Natural killer cell treated with Interleukin-12 subunit alpha and Interleukin-12 subunit beta and Interleukin-15 and Interleukin-18, amount 100 ng/mL, for 72 hours (primary cell): ENCODE measurements at regions not wholly inside any gene's neighbourhood (a gene's known extent, or its start where the extent isn't known, plus 50 kb on each side); places are given as distances from the start of the nearest gene placed in this dataset.

Source experiments
- ATAC-seq, 2 donors: fragments of 150-1000 bp; cut with Tn5 transposase in 1 of 2; sonication (Bioruptor Pico), chemical (Tn5 transposase) in 1 of 2; 2 replicates each; pipeline ENCODE4 v1.10.0; 2021
- DNase-seq: peaks from one replicate; pipeline ENCODE4 v3.0.0; 2022; ENCODE audit warnings: low spot score
- H3K27ac Mint-ChIP-seq, 2 donors: 1 replicate in 1 of 2; 2 replicates in 1 of 2; pipeline ENCODE4 v1.8.0; 2022; ENCODE audit warnings: mixed read lengths in 2 of 2, mild to moderate bottlenecking in 1 of 2, moderate library complexity in 1 of 2
- H3K27me3 Mint-ChIP-seq, 2 donors: 1 replicate in 1 of 2; 2 replicates in 1 of 2; pipeline ENCODE4 v1.8.0; 2022; ENCODE audit warnings: mixed read lengths in 2 of 2
- H3K36me3 Mint-ChIP-seq: one replicate; pipeline ENCODE4 v1.8.0; 2022; ENCODE audit warnings: mixed read lengths
- H3K4me1 Mint-ChIP-seq, 2 donors: 1 replicate in 1 of 2; 2 replicates in 1 of 2; pipeline ENCODE4 v1.8.0; 2022; ENCODE audit warnings: low read depth in 2 of 2, mixed read lengths in 2 of 2, mild to moderate bottlenecking in 1 of 2
- H3K4me3 Mint-ChIP-seq: one replicate; pipeline ENCODE4 v1.8.0; 2022; ENCODE audit warnings: mixed read lengths
- H3K9me3 Mint-ChIP-seq: 2 replicates; pipeline ENCODE4 v1.8.0; 2022; ENCODE audit warnings: mixed read lengths

DNA sequence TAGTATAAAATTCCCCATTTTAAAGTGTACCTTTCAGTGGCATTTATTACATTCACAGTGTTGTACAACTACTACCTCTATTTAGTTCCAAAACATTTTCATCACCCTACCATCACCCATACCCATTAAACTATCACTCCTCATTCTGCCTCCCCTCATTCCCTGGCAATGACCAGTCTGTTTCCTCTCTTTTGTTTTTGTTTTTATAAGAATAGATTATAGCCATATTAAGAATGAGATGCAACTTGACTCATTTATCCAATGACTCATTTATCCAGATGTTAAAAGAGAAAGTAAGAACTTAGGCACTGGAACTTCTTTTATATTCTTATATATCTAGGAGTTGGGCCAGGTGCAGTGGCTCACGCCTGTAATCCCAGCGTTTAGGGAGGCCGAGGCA, 156.3 kb downstream of the FAT3 start:
- Mint-ChIP-seq H3K27me3 (no peaks in the 10 kb centered on the region), H3K36me3 (no peaks in the 10 kb centered on the region), H3K9me3 (peaks cover 4% of the 10 kb centered on the region), H3K27ac (no peak overlapping the region), H3K4me3 (no peak overlapping the region), H3K4me1 (peaks cover 0 to 3% of the 10 kb centered on the region in 2 donors)
- DNase-seq: no peak
- ATAC-seq: no peak

DNA sequence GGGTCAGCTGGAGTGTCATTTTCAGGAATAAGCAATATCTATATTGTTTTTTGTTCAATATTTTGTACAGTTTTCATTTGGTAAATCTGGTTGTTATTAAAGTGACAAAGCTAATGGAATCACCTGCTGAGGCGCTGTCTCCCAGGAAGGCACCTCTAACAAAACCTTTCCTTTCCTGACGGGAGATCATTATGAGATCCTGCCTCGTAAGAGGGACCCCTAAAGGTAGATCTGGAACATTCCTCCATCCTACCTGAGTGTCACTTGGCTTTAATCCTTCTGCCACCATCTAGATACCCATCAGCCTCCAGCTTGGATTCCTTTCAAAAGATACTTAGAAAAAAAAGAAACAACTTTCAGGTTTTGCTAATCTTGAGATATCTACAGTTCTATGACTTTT, 157.7 kb downstream of the FAT3 start:
- ATAC-seq (no peak), DNase-seq (no peak)
- H3K36me3 Mint-ChIP-seq: no peaks in the 10 kb centered on the region
- H3K9me3 Mint-ChIP-seq: peaks cover 10% of the 10 kb centered on the region
- no peaks in the 10 kb centered on the region for H3K27me3 Mint-ChIP-seq
- H3K4me3 Mint-ChIP-seq: no peak overlapping the region
- peaks cover 0 to 3% of the 10 kb centered on the region in 2 donors for H3K4me1 Mint-ChIP-seq
- no peak overlapping the region for H3K27ac Mint-ChIP-seq

DNA sequence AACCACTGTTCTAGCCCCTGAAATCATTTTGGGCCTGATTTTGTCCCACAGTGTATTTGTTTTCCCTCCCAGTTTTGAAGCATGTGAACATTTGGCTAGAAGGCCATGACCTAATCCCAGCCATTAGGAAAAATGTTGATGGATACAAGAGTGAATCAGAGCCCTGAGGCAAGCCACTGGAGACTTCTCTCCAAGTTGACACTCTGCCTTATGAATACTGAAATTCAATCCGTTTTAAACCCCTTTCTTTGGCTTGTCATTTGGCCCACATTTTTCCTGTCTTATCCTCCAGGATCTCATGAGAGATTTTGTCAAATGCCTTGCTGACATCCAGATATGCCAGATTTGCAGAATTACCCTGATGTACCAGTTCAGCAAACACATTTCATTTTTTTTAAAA, 158.8 kb downstream of the FAT3 start:
- no peak overlapping the region for H3K4me3 Mint-ChIP-seq
- DNase-seq (no peak), ATAC-seq (no peak)
- peaks cover 12% of the 10 kb centered on the region for H3K9me3 Mint-ChIP-seq
- no peaks in the 10 kb centered on the region for H3K27me3 Mint-ChIP-seq
- H3K36me3 Mint-ChIP-seq: no peaks in the 10 kb centered on the region
- no peak overlapping the region for H3K27ac Mint-ChIP-seq
- H3K4me1 Mint-ChIP-seq: peaks cover 0 to 3% of the 10 kb centered on the region in 2 donors

DNA sequence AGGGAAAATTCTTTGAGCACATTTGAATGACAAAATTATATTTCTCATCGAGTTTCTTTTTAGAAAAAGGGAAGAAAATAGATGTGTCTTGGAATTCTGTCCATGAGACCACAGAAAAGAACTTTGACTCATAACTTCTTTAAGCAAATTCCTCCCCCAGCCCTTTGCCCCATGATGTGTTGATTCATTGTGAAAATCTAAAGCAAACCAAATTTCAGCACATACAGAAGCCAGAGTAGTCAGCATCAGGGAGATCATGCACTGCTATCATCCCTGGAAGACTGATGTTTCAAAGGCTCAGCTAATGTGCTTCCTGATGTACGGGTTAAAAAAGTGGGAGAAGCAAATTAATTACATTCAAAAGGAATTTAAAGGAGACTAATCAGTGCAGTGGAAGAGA, 159.7 kb downstream of the FAT3 start:
- Mint-ChIP-seq H3K9me3 (peaks cover 12% of the 10 kb centered on the region), H3K27me3 (no peaks in the 10 kb centered on the region), H3K4me1 (peaks cover 0 to 3% of the 10 kb centered on the region in 2 donors), H3K27ac (no peak overlapping the region), H3K36me3 (no peaks in the 10 kb centered on the region), H3K4me3 (no peak overlapping the region)
- ATAC-seq (no peak), DNase-seq (no peak)

DNA sequence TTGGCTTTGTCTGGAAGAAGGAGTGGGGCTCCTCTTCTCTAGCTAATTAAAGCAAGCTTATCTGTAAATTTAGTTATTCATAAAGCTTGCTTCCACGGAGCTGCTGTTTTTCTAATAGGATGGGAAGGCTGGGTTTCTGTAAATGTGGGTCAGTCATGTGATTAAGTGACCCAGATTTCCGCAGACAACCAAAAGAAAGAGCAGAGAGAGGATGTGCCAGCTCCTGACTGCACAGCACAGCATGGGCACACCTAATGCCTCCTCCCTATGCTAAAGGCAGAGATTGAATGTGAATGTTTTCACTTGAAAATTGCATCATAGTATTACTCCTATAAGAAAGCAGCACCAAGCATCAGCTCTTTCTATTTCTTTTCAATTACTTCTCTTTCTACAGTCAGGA, 160.2 kb downstream of the FAT3 start:
- no peak overlapping the region for H3K27ac Mint-ChIP-seq
- peaks cover 0 to 3% of the 10 kb centered on the region in 2 donors for H3K4me1 Mint-ChIP-seq
- ATAC-seq (no peak), DNase-seq (no peak)
- H3K9me3 Mint-ChIP-seq: peaks cover 9% of the 10 kb centered on the region
- no peaks in the 10 kb centered on the region for H3K36me3 Mint-ChIP-seq
- H3K27me3 Mint-ChIP-seq: no peaks in the 10 kb centered on the region
- H3K4me3 Mint-ChIP-seq: no peak overlapping the region

DNA sequence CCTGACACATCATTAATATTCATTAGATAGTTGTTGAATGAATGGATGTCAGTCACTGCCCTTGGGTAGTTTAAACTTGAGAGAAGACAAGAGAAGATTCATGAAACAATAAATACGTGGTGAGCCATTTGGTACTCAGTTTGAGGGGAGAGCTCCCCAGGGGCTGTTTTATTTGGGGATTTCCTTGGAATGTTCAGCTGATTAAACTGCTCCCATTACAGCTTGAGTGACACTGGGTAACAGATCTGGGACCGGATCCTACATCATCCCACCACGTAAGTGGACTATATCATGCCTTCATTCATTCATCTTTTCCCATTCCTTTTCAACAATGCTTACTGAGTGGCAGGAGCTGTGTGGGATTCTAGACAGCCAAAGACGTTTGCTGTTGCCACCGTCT, 162.0 kb downstream of the FAT3 start:
- DNase-seq (no peak), ATAC-seq (no peak)
- Mint-ChIP-seq H3K4me1 (peaks cover 0 to 3% of the 10 kb centered on the region in 2 donors), H3K27ac (no peak overlapping the region), H3K36me3 (no peaks in the 10 kb centered on the region), H3K9me3 (peaks cover 12% of the 10 kb centered on the region), H3K4me3 (no peak overlapping the region), H3K27me3 (no peaks in the 10 kb centered on the region)

DNA sequence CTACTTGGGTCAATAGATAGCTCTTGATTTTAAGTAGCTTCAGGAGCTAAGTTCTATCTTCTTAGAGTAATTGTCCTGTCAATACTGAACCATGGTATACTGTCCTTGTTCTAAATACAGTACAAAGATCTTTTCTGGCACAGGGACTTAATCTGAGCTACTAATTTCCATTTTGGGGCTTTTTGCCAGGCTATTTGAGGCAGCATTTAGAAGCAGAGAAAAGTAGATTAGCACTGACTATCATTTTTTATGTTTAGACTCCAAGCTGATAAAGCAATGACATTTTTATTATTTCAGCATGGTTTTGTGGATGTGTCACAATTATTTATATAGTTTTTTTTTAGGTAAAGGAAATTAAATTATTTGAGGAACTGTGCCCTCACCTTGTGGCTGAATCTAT, 163.2 kb downstream of the FAT3 start:
- no peak overlapping the region for H3K4me3 Mint-ChIP-seq
- no peak for ATAC-seq
- no peak for DNase-seq
- no peaks in the 10 kb centered on the region for H3K36me3 Mint-ChIP-seq
- no peaks in the 10 kb centered on the region for H3K27me3 Mint-ChIP-seq
- peaks cover 12% of the 10 kb centered on the region for H3K9me3 Mint-ChIP-seq
- H3K4me1 Mint-ChIP-seq: peaks cover 0 to 3% of the 10 kb centered on the region in 2 donors
- H3K27ac Mint-ChIP-seq: no peak overlapping the region

DNA sequence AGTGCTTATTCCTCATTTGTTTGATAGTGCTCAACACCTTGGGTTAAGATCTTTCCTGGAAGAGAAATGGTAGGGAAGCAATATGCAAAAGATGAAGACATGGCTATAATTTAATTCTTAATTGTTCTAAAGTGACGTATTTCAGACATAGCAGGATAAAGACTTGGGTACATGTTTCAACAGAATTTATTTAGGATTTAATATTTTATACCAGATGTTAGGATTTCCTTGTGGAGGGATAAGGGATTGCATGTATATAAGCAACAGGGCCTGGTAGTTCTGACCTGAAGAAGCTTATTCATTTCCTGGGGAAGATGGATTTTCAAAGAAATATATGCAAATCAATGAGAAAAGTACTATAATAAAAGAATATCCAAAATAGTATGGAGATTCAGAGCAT, 163.8 kb downstream of the FAT3 start:
- Mint-ChIP-seq H3K27me3 (no peaks in the 10 kb centered on the region), H3K4me3 (no peak overlapping the region), H3K27ac (no peak overlapping the region), H3K36me3 (no peaks in the 10 kb centered on the region), H3K9me3 (peaks cover 12% of the 10 kb centered on the region), H3K4me1 (peaks cover 0 to 3% of the 10 kb centered on the region in 2 donors)
- DNase-seq (no peak), ATAC-seq (no peak)

DNA sequence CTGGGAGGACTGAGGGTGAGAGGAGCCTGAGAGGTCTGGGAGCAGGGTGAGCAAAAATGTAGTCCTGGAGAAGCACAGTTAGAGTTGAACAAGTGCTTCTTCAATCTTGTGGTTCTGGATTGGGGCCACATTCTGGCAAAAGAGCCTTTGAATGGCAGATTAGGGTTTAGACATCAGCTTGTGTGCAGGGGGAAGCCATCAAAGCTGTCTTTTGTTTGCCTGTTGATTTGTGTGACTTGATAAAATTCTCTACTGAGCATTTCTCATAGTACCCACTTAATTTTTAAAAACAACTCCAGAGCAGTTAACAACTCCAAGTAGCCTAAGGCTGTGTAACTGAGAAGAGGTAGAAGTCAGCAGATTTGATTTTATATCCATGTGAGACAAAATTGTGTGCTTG, 166.2 kb downstream of the FAT3 start:
- DNase-seq (no peak), ATAC-seq (no peak)
- Mint-ChIP-seq H3K4me1 (no peaks in the 10 kb centered on the region), H3K36me3 (no peaks in the 10 kb centered on the region), H3K27me3 (no peaks in the 10 kb centered on the region), H3K27ac (no peak overlapping the region), H3K4me3 (no peak overlapping the region), H3K9me3 (peaks cover 12% of the 10 kb centered on the region)

DNA sequence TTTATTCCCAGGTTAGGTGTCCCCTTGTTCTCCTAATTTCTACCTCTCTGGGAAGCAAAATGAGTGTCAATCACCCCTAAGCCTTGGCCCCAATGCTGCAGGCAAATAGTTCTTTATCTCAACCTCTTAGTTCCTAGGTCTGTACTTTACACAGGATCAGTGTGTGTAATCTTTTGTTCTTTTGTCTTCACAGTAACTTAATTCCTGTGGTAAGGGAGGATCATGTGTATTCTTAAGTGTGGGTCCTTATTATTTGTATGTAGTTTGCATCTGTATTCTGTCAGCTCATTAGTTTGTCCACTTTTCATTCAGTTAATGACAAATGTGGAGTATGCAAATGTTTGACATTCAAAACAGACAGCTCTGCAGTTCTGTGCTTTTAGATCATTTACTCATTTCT, 166.7 kb downstream of the FAT3 start:
- no peak overlapping the region for H3K27ac Mint-ChIP-seq
- H3K9me3 Mint-ChIP-seq: peaks cover 16% of the 10 kb centered on the region
- no peaks in the 10 kb centered on the region for H3K4me1 Mint-ChIP-seq
- ATAC-seq (no peak), DNase-seq (no peak)
- no peak overlapping the region for H3K4me3 Mint-ChIP-seq
- no peaks in the 10 kb centered on the region for H3K27me3 Mint-ChIP-seq
- H3K36me3 Mint-ChIP-seq: no peaks in the 10 kb centered on the region

DNA sequence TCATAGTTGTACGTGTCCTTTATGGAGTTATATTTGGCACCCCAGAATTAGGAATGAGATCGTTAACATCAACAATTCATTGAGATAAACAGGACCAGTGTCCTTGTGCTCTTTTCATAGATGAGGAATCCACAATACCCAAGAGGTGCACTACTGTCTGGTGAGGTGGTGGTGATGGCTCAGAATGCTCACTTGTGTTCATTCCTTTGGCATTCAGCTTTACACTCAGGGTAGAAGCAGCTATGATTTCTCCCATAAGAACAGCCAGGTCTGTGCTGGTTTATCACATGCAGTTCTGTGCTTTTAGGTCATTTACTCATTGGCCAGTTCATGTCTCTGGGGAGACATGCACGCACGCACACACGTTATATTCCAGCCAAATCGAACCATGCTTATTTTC, 167.2 kb downstream of the FAT3 start:
- Mint-ChIP-seq H3K4me3 (no peak overlapping the region), H3K4me1 (no peaks in the 10 kb centered on the region), H3K36me3 (no peaks in the 10 kb centered on the region), H3K9me3 (peaks cover 14% of the 10 kb centered on the region), H3K27ac (no peak overlapping the region), H3K27me3 (no peaks in the 10 kb centered on the region)
- no peak for DNase-seq
- ATAC-seq: no peak

DNA sequence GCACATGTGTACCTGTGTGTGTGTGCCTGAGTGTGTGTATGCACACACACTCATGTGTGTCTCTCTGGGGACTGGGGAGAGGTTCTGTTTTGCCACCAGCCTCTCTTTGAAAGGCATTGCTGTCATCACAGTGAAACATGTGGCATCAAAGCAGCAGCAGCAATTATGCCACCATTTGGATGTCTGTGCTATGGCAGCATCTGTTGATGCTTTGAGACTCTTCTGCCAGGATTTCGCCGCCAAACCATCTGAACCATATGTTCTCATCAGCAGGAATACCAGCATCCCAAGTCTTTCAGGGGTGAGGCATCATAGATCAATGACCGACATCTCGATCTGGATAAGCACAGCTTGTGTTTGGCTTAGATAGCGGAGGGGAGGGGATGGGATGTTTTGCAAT, 168.6 kb downstream of the FAT3 start:
- DNase-seq (no peak), ATAC-seq (no peak)
- peaks cover 6% of the 10 kb centered on the region for H3K36me3 Mint-ChIP-seq
- no peak overlapping the region for H3K4me3 Mint-ChIP-seq
- no peaks in the 10 kb centered on the region for H3K27me3 Mint-ChIP-seq
- H3K4me1 Mint-ChIP-seq: no peaks in the 10 kb centered on the region
- H3K9me3 Mint-ChIP-seq: peaks cover 11% of the 10 kb centered on the region
- no peak overlapping the region for H3K27ac Mint-ChIP-seq

DNA sequence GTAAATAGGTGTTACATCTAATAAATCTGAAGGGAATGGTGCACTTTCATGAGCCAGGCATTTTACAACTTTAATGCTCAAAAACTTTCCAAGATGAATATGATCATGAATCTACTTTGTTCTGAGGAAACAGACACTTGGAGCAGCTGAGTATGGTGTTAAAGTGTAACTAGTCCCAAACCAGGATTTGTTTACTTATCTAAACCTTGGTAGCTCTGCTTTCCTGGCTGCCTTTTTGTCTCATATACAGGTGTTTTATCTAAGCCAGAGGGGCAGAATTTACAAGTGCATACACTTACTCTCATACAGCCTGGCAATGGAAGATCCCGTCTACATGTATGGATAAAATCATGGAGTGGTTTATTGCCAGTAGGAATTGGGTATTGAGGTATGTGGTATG, 171.5 kb downstream of the FAT3 start:
- Mint-ChIP-seq H3K27me3 (peaks cover 0 to 3% of the 10 kb centered on the region in 2 donors), H3K9me3 (peaks cover 14% of the 10 kb centered on the region), H3K27ac (no peak overlapping the region), H3K36me3 (peaks cover 6% of the 10 kb centered on the region), H3K4me1 (no peaks in the 10 kb centered on the region), H3K4me3 (no peak overlapping the region)
- no peak for DNase-seq
- ATAC-seq: no peak

DNA sequence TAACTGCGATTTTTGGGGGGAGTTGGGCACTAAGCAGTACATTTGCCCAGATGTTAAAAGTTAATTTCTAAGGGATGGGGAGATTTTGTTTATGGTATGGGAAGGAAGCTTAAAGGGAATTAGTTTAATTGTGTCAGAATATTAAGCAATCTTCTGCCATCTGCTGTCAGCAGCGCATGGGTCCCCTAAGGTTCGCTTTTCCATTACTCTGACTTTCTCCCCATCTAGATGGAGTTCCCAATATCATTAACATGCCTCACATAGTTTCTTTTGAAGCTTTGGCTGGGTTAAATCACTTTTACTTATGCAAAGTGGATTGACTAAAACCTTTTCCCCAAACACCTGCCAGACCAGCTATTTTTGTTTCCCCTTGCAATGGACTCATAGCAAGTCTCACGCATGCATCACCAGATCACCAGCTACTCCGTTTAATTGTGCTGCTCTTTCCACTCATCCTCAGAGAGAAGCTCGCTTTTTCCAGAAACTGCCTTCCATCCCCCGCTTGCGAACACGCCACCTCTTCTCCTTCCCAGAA, 172.7 kb downstream of the FAT3 start:
- Mint-ChIP-seq H3K36me3 (peaks cover 6% of the 10 kb centered on the region), H3K27ac (no peak overlapping the region), H3K9me3 (peaks cover 13% of the 10 kb centered on the region), H3K27me3 (peaks cover 0 to 3% of the 10 kb centered on the region in 2 donors), H3K4me1 (no peaks in the 10 kb centered on the region), H3K4me3 (no peak overlapping the region)
- no peak for DNase-seq
- ATAC-seq: no peak

DNA sequence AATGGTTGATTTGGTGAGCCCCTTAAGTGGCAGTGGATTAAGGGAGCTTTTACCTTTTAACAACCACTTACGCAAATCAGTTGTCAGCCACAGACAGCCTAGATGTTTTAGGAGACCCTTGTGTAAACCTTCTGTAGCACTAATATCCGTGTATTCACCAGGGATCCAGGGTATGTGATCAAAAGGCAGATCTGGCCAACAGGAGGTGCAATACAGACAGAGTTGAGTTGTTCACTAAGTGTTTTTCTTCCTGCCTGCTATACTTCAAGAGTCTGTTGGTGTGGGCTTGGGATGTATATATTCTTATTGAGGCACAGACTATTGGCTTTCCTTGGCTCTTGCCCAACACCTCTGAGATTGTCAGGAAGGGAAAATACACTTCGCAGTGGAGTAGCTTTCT, 175.1 kb downstream of the FAT3 start:
- Mint-ChIP-seq H3K4me3 (no peak overlapping the region), H3K4me1 (no peaks in the 10 kb centered on the region), H3K27me3 (peaks cover 0 to 3% of the 10 kb centered on the region in 2 donors), H3K36me3 (peaks cover 6% of the 10 kb centered on the region), H3K27ac (no peak overlapping the region), H3K9me3 (peaks cover 16% of the 10 kb centered on the region)
- no peak for ATAC-seq
- DNase-seq: no peak
